ENCODE measurements at regions not wholly inside any gene's neighbourhood (a gene's known extent, or its start where the extent isn't known, plus 50 kb on each side); places are given as distances from the start of the nearest gene placed in this dataset.
A peak's percentile ranks its signal among the peaks of the same experiment; 100 is the strongest.

- in situ Hi-C loops (cut with MboI; ENCODE audit: low pct_unique_long_range_greater_than_20kb, low sequenced_read_pairs): no loop called here
- DNase-seq: no peak
These were observed 63.6 kb upstream of the ELK3 start for GRCh38 chr12:96130396-96131059.

- DNase-seq: no peak
- in situ Hi-C loops (cut with MboI; ENCODE audit: low pct_unique_long_range_greater_than_20kb, low sequenced_read_pairs): no loop called here
These were observed 62.9 kb upstream of the ELK3 start for GRCh38 chr12:96131230-96131788.

GRCh38 chr12:96132819-96133218, 61.4 kb upstream of the ELK3 start:
- in situ Hi-C loops (cut with MboI; ENCODE audit: low pct_unique_long_range_greater_than_20kb, low sequenced_read_pairs): no loop called here
- peak; percentile 57 for DNase-seq

- in situ Hi-C loops (cut with MboI; ENCODE audit: low pct_unique_long_range_greater_than_20kb, low sequenced_read_pairs): no loop called here
- DNase-seq: no peak
These were observed 60.0 kb upstream of the ELK3 start for GRCh38 chr12:96134200-96134599.

- in situ Hi-C loops (cut with MboI; ENCODE audit: low pct_unique_long_range_greater_than_20kb, low sequenced_read_pairs): no loop called here
- DNase-seq: no peak
These were observed 58.0 kb upstream of the ELK3 start for GRCh38 chr12:96136161-96136560.

- DNase-seq: peak; percentile 39
- in situ Hi-C loops (cut with MboI; ENCODE audit: low pct_unique_long_range_greater_than_20kb, low sequenced_read_pairs): no loop called here
These were observed 57.3 kb upstream of the ELK3 start for GRCh38 chr12:96136725-96137378.

GRCh38 chr12:96140174-96140573, 54.0 kb upstream of the ELK3 start:
- in situ Hi-C loops (cut with MboI; ENCODE audit: low pct_unique_long_range_greater_than_20kb, low sequenced_read_pairs): no loop called here
- no peak for DNase-seq

GRCh38 chr12:96141216-96141912, 52.8 kb upstream of the ELK3 start:
- no peak for DNase-seq
- in situ Hi-C loops (cut with MboI; ENCODE audit: low pct_unique_long_range_greater_than_20kb, low sequenced_read_pairs): no loop called here

GRCh38 chr12:96143392-96143791, 50.8 kb upstream of the ELK3 start:
- in situ Hi-C loops (cut with MboI; ENCODE audit: low pct_unique_long_range_greater_than_20kb, low sequenced_read_pairs): no loop called here
- DNase-seq: peak; percentile 93

- in situ Hi-C loops (cut with MboI; ENCODE audit: low pct_unique_long_range_greater_than_20kb, low sequenced_read_pairs): no loop called here
- peak; percentile 12 for DNase-seq
These were observed 50.2 kb upstream of the ELK3 start for GRCh38 chr12:96143827-96144565.

All from KBM-7 (cell line).